HCEC 1CT (cell line): ENCODE measurements at regions not wholly inside any gene's neighbourhood (a gene's known extent, or its start where the extent isn't known, plus 50 kb on each side); places are given as distances from the start of the nearest gene placed in this dataset.
"Not testable (repeated sequence)": the region's sequence is repeated elsewhere in the genome, so short reads cannot be mapped to it uniquely, and the experiment has no call there.

Source experiments
- DNase-seq: peaks from one replicate; pipeline ENCODE4 v3.0.0-alpha.2; 2017

DNA sequence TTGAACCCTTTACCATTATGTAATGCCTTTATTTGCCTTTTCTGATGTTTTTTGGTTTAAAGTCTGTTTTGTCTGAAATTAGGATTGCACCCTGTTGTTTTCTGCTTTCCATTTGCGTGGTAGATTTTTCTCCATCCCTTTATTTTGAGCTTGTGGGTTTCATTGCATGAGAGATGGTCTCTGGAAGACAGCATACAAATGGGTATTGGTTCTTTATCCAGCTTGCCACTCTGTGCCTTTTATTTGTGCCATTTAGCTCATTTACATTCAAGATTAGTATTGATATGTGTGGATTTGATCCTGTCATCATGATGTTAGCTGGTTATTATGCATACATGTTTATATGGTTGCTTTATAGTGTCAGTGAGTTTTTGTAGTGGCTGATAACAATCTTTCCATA, 318.7 kb upstream of the PPP2R3A start:
- DNase-seq = no peak

- DNase-seq = no peak
These were observed 316.2 kb upstream of the PPP2R3A start for GRCh38 chr3:135649361-135649760.

- no peak for DNase-seq
These were observed 315.2 kb upstream of the PPP2R3A start for GRCh38 chr3:135650309-135650708.

GRCh38 chr3:135652388-135652787, 313.1 kb upstream of the PPP2R3A start:
- no peak for DNase-seq

DNA sequence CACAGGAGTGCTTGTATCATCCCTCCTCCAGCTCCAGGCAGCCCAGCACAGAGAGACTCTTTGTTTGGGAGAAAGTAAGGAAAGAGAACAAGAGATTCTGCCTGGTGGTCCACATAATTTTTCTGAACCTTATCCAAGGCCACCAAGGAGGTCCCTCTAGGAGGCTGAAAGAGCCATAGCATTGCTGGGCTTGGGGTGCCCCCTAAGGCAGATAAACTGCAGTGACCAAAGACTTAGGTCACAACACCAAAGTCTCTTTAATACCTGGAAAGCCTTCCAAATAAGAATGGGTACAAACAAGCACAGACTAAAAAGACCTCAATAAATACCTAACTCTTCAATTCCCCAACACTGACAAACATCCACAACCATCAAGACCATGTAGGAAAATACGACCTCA, 310.2 kb upstream of the PPP2R3A start:
- no peak for DNase-seq

DNA sequence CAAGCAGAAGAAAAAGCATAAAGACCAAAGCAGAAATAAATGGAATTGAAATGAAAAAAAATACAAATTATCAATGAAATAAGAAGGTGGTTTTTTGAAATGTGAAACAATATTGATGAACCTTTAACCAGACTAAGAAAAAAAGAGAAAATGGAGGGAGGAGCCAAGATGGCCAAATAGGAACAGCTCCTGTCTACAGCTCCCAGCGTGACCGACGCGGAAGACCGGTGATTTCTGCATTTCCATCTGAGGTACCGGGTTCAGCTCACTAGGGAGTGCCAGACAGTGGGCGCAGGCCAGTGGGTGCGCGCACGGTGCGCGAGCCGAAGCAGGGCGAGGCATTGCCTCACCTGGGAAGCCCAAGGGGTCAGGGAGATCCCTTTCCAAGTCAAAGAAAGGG, 307.1 kb upstream of the PPP2R3A start:
- DNase-seq = not testable (repeated sequence)

GRCh38 chr3:135667061-135667460, 298.5 kb upstream of the PPP2R3A start:
- no peak for DNase-seq

GRCh38 chr3:135674508-135674907, 291.0 kb upstream of the PPP2R3A start:
- no peak for DNase-seq

- no peak for DNase-seq
These were observed 287.1 kb upstream of the PPP2R3A start for GRCh38 chr3:135678386-135678785.

DNA sequence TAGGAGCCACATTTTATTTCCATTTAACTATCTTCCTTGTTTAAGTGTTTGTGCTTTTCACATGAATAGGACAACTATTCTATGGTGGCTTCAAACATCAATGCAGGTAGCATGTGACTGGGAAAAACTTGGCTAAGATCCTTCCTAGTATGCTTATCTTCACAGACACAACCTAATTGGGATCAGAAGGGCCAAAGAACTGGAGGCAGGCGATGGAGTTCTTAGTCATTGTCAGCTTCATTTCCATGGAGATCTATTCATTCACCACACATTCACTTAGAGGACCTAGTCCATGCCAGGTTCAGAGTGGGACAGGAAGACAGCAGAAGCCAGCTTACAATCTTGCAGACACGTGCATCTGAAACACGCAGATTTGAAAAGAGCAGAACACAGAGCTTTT, 277.5 kb upstream of the PPP2R3A start:
- no peak for DNase-seq

DNA sequence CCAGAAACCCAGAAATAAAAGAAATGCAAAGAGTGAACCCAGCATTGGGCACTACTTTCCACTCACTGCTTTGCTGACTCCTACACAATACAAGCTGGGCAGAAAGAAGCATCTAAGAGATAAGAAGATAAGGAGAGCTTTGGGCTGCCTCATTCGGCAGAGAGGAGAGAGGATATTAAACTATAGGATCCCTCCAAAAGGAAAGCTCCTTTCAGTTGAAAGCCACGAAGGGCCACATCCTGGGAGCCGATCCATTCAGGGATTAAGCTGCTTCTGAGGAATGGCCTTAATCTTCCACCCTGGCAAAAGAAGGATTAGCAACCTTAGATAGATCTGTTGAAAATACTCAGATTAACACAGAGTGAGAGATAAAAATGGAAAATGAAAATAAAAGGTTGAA, 274.9 kb upstream of the PPP2R3A start:
- no peak for DNase-seq

DNA sequence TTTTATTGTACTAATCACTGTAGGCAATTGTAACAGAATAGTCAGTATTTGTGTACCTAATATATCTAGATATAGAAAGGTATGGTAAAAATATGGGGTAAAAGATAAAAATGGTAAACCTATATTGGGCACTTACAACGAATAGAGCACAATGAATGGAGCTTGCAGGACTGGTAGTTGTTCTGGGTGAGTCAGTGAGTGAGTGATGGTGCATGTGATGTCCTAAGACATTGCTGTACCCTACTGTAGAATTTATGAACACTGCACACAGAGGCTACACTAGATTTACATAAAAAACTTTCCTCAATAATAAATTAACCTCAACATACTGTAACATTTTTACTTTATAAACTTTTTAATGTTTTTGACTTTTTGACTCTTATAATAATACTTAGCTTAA, 274.3 kb upstream of the PPP2R3A start:
- no peak for DNase-seq

DNA sequence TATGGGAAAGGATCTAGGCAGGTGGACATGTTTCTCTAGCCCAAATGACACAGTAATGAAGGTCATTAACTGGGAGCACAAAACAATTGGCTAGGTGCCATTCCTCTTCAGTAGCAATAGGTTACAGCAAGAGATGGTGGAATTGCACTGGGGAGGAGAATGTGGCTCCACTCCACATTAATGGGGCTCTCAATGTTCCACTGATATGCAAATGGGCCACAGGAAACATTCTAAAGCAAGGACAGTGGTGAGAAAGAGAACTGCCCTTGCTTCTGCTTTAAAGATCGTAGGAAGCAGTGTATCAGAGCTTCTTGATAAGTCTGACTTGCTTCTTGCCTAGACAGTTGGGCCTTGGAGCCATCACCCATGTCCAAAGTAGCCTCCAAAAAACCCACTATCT, 271.4 kb upstream of the PPP2R3A start:
- no peak for DNase-seq

DNA sequence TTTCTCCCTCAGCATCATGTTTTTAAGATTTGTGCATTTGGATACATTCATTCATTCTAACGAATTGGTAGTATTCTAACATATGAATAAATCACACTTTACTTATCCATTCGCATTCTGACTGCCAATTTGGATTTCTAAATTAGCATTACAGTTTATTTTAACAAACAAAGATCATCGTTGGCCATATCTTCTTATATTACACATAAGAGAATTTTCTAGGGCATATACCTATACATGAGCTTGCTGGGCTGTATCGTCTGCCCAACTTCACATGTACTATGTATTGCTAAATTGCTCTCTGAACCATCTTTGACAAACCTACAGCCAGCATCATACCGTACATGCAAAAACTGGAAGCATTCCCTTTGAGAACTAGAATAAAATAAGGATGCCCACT, 265.8 kb upstream of the PPP2R3A start:
- DNase-seq = no peak

GRCh38 chr3:135706758-135707375, 258.7 kb upstream of the PPP2R3A start:
- no peak for DNase-seq

GRCh38 chr3:135719449-135719848, 246.1 kb upstream of the PPP2R3A start:
- no peak for DNase-seq

DNA sequence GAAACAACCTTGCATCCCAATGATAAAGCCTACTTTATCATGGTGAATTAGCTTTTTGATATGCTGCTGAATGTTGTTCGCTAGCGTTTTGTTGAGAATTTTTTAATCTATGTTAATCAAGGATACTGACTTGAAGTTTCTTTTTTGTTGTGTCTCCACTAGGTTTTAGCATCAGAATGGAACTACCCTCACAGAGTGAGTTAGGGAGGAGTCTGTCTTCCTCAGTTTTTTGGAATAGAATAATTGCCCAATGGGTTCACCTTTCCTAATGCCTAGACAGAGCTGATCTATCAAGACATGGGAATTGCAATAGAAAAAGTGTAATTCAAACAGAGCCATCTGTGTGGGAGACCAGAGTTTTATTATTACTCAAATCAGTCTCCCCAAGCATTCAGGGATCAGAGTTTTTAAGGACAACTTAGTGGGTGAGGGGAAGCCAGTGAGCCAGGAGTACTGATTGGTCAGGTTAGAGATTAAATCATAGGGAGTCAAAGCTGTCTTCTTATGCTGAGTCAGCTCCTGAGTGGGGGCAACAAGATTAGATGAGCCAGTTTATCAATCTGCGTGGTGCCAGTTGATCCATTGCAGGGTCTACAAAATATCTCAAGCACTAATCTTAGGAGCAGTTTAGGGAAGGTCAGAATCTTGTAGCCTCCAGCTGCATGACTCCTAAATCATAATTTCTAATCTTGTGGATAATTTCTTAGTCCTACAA, 237.4 kb upstream of the PPP2R3A start:
- DNase-seq = no peak

- DNase-seq = no peak
These were observed 234.0 kb upstream of the PPP2R3A start for GRCh38 chr3:135731546-135731945.

DNA sequence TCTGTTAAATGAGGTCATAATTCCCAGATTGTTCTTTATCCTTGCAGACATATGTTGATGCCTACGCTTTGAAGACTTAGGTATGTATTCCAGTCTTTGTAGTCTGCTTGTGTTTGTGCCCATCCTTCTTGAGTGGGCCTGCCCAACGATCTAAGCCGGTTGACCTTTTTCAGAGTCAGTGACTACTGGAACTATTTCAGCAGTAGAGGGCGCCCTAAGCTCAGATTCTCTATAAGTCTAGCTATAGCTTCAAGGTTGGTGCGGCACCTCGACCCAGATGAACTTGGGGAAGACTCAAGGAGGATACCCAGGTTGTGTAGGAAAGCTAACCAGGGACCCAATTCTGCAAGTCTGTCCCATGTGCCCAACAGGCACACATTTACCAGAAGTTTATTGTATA, 228.8 kb upstream of the PPP2R3A start:
- DNase-seq = peak; percentile 17

DNA sequence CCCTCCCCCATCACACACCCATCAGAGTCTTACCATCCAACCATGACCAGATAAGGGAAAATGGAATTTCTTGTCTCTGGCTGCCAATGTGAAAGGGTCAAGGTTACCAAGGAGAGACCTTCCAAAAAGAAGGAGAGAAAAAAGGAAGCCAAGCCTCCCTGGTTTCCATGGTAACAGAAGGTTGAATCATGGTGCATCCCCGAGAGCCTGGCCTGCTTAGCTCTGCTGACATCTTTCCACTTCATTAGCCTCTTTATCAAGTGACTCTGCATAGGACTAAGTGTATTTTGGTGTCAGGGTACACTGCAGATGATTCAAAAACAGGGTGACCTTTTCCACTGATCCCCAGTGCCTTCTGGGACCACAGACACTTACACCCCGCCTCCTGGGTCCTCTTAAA, 225.7 kb upstream of the PPP2R3A start:
- no peak for DNase-seq

DNA sequence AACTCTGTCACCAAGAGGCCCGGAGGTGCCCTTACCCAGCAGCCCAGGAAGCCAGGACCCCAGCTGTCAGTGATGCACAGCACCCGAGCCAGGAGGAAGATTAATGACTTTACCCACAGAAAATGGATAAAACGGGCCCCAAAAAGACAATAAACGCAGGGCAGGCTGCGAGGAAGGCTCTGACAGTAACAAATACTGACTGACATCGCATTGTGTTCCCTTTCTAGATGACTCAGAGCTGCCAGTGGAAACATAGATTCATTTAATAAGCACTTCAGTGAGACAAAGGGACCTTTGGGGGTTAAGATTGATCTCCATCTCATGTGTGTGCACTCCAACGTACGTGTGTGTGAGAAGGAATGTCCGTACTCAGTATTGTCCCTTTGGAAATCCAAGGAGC, 225.3 kb upstream of the PPP2R3A start:
- no peak for DNase-seq

DNA sequence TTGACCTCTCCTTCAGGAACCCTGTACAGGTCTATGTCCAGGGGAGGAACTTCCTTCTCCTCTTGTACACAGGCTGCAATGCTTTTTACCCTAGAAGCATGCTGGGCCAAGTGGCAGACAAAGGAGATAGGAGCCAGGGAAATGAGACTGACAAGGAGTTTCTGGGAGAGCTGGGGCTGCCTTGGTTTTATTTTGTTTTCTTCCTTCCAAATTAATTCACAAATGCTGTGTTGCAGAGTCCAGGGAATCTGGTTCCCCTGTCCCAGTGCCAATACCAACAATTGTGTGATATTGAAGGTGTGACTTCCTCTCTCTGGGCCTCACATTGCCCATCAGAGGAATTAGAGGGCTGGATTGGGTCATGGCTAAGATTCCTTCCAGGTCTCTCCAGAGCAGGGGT, 224.8 kb upstream of the PPP2R3A start:
- no peak for DNase-seq

GRCh38 chr3:135751991-135752390, 213.5 kb upstream of the PPP2R3A start:
- no peak for DNase-seq

GRCh38 chr3:135752851-135753250, 212.7 kb upstream of the PPP2R3A start:
- DNase-seq = no peak

DNA sequence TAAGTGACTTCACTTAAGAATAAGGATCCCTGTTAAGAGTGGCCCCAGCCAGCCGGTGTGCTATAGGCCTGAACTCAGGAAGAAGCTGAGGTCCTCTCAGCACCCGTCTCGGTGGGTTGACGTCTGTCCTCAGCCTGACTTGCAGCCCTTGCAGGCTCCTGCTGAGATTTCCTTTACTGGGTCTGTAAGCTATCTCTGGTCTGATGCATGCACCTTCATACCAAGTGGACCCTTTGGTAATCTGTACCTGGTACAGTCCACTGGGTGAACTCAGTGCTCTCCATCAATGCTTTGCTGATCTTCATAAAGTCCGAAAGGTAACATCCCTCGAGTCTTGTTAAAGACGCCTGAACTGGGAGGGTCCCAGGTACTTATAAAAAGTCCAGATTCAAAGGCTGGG, 212.0 kb upstream of the PPP2R3A start:
- DNase-seq = no peak
